ENCODE measurements at regions not wholly inside any gene's neighbourhood (a gene's known extent, or its start where the extent isn't known, plus 50 kb on each side); places are given as distances from the start of the nearest gene placed in this dataset.

GRCh38 chr6:141139461-141139860, 993.3 kb upstream of the GJE1 start:
- Histone ChIP-seq H2AFZ (ENCODE audit: low read length) (no peak overlapping the region), H3K36me3 (ENCODE audit: insufficient read depth, low read length) (no peaks in the 10 kb centered on the region), H3K79me2 (ENCODE audit: insufficient read depth, low read length) (no peaks in the 10 kb centered on the region), H3K27me3 (ENCODE audit: insufficient read depth, low read length) (no peaks in the 10 kb centered on the region), H4K20me1 (ENCODE audit: insufficient read depth, low read length) (no peaks in the 10 kb centered on the region), H3K4me2 (ENCODE audit: insufficient read depth, low read length) (no peak overlapping the region), H3K27ac (ENCODE audit: low read depth, low read length) (no peak overlapping the region), H3K4me3 (ENCODE audit: insufficient read depth, low read length) (no peak overlapping the region), H3K4me1 (ENCODE audit: insufficient read depth, low read length) (no peaks in the 10 kb centered on the region), H3K9me3 (ENCODE audit: low read depth, low read length) (no peaks in the 10 kb centered on the region)
- TF ChIP-seq CTCF (IDR thresholded peaks at IDR 0.05; ENCODE audit: extremely low read depth, low read depth, low read length): no peak
- DNase-seq (ENCODE audit: insufficient read length, low spot score, missing footprints): no peak

- H3K79me2 ChIP-seq (ENCODE audit: insufficient read depth, low read length): no peaks in the 10 kb centered on the region
- no peak for DNase-seq (ENCODE audit: insufficient read length, low spot score, missing footprints)
- H3K9me3 ChIP-seq (ENCODE audit: low read depth, low read length): no peaks in the 10 kb centered on the region
- H3K36me3 ChIP-seq (ENCODE audit: insufficient read depth, low read length): no peaks in the 10 kb centered on the region
- no peak overlapping the region for H3K27ac ChIP-seq (ENCODE audit: low read depth, low read length)
- H3K4me2 ChIP-seq (ENCODE audit: insufficient read depth, low read length): no peak overlapping the region
- no peaks in the 10 kb centered on the region for H4K20me1 ChIP-seq (ENCODE audit: insufficient read depth, low read length)
- no peak overlapping the region for H2AFZ ChIP-seq (ENCODE audit: low read length)
- no peaks in the 10 kb centered on the region for H3K4me1 ChIP-seq (ENCODE audit: insufficient read depth, low read length)
- no peak for TF ChIP-seq CTCF (IDR thresholded peaks at IDR 0.05; ENCODE audit: extremely low read depth, low read depth, low read length)
- no peak overlapping the region for H3K4me3 ChIP-seq (ENCODE audit: insufficient read depth, low read length)
- no peaks in the 10 kb centered on the region for H3K27me3 ChIP-seq (ENCODE audit: insufficient read depth, low read length)
Measured at GRCh38 chr6:141134723-141135122, 998.0 kb upstream of the GJE1 start.

- no peaks in the 10 kb centered on the region for H3K36me3 ChIP-seq (ENCODE audit: insufficient read depth, low read length)
- no peaks in the 10 kb centered on the region for H3K79me2 ChIP-seq (ENCODE audit: insufficient read depth, low read length)
- no peak for DNase-seq (ENCODE audit: insufficient read length, low spot score, missing footprints)
- H3K27ac ChIP-seq (ENCODE audit: low read depth, low read length): no peak overlapping the region
- no peaks in the 10 kb centered on the region for H3K27me3 ChIP-seq (ENCODE audit: insufficient read depth, low read length)
- no peaks in the 10 kb centered on the region for H3K4me1 ChIP-seq (ENCODE audit: insufficient read depth, low read length)
- no peak overlapping the region for H3K4me3 ChIP-seq (ENCODE audit: insufficient read depth, low read length)
- TF ChIP-seq CTCF (IDR thresholded peaks at IDR 0.05; ENCODE audit: extremely low read depth, low read depth, low read length): no peak
- H3K4me2 ChIP-seq (ENCODE audit: insufficient read depth, low read length): no peak overlapping the region
- no peaks in the 10 kb centered on the region for H4K20me1 ChIP-seq (ENCODE audit: insufficient read depth, low read length)
- H3K9me3 ChIP-seq (ENCODE audit: low read depth, low read length): no peaks in the 10 kb centered on the region
- no peak overlapping the region for H2AFZ ChIP-seq (ENCODE audit: low read length)
Measured at GRCh38 chr6:141133836-141134235, 998.9 kb upstream of the GJE1 start.

GRCh38 chr6:141133346-141133745, 999.4 kb upstream of the GJE1 start:
- no peaks in the 10 kb centered on the region for H3K9me3 ChIP-seq (ENCODE audit: low read depth, low read length)
- H3K79me2 ChIP-seq (ENCODE audit: insufficient read depth, low read length): no peaks in the 10 kb centered on the region
- H3K27me3 ChIP-seq (ENCODE audit: insufficient read depth, low read length): no peaks in the 10 kb centered on the region
- no peak for TF ChIP-seq CTCF (IDR thresholded peaks at IDR 0.05; ENCODE audit: extremely low read depth, low read depth, low read length)
- H3K36me3 ChIP-seq (ENCODE audit: insufficient read depth, low read length): no peaks in the 10 kb centered on the region
- H3K4me3 ChIP-seq (ENCODE audit: insufficient read depth, low read length): no peak overlapping the region
- H3K4me2 ChIP-seq (ENCODE audit: insufficient read depth, low read length): no peak overlapping the region
- DNase-seq (ENCODE audit: insufficient read length, low spot score, missing footprints): no peak
- no peak overlapping the region for H3K27ac ChIP-seq (ENCODE audit: low read depth, low read length)
- H4K20me1 ChIP-seq (ENCODE audit: insufficient read depth, low read length): no peaks in the 10 kb centered on the region
- no peaks in the 10 kb centered on the region for H3K4me1 ChIP-seq (ENCODE audit: insufficient read depth, low read length)
- no peak overlapping the region for H2AFZ ChIP-seq (ENCODE audit: low read length)
